Breast epithelium (tissue), 4 donors: ENCODE measurements at regions not wholly inside any gene's neighbourhood (a gene's known extent, or its start where the extent isn't known, plus 50 kb on each side); places are given as distances from the start of the nearest gene placed in this dataset.

Experiments used
- DNase-seq, 2 donors: peaks; one replicate each; pipeline ENCODE4 v3.0.0-alpha.2; 2019; ENCODE audit warnings: low spot score in 2 of 2
- H3K27ac ChIP-seq, 2 donors: fragments of 200-600 bp; sonication (generic) in 1 of 2; one replicate each; pipeline ENCODE4 v1.5.1; 2016 to 2019; ENCODE audit warnings: mild to moderate bottlenecking in 1 of 2
- H3K27me3 ChIP-seq, 2 donors: fragments of 200-600 bp; sonication (generic) in 1 of 2; one replicate each; pipeline versions ENCODE4 v1.5.1 to v1.6.0; 2017 to 2019; ENCODE audit warnings: control low read depth in 1 of 2, mild to moderate bottlenecking in 1 of 2
- H3K36me3 ChIP-seq: fragments of 200-600 bp; one replicate; pipeline ENCODE4 v1.5.1; 2019
- H3K4me1 ChIP-seq, 2 donors: fragments of 200-600 bp; sonication (generic); one replicate each; pipeline ENCODE4 v1.5.1; 2016 to 2019; ENCODE audit warnings: control low read depth in 1 of 2
- H3K4me3 ChIP-seq, 3 donors: fragments of 200-600 bp; sonication (generic); 1 replicate in 2 of 3; 2 replicates in 1 of 3; pipeline ENCODE4 v1.5.1; 2016 to 2019; ENCODE audit warnings: mild to moderate bottlenecking in 3 of 3, moderate library complexity in 2 of 3
- H3K9me3 ChIP-seq, 2 donors: fragments of 200-600 bp; sonication (generic) in 1 of 2; one replicate each; pipeline ENCODE4 v1.5.1; 2016 to 2019; ENCODE audit warnings: control low read depth in 1 of 2
- POLR2A ChIP-seq: fragments of 450-650 bp; IDR thresholded peaks from one replicate; pipeline ENCODE4 v1.6.1; 2016; ENCODE audit warnings: antibody characterized with exemption, mild to moderate bottlenecking, moderate library complexity
- POLR2AphosphoS5 ChIP-seq, 3 donors: sonication (generic); formaldehyde crosslinking; IDR thresholded peaks; one replicate each; pipeline ENCODE4 v1.6.1; 2017; ENCODE audit warnings: antibody characterized with exemption in 3 of 3
- intact Hi-C: fragments of 100-400 bp; cut with DNase I; formaldehyde crosslinking; loops from one replicate; pipeline ENCODE4 v1.15.1; 2023; ENCODE audit warnings: low total_unique reads
- TF ChIP-seq, protein P1 (sequence below), 3 donors: fragments of 450-650 bp; IDR thresholded peaks; one replicate each; pipeline ENCODE4 v1.5.1; 2016 to 2017; ENCODE audit warnings: antibody characterized with exemption in 3 of 3, mild to moderate bottlenecking in 3 of 3, moderate library complexity in 3 of 3

DNA sequence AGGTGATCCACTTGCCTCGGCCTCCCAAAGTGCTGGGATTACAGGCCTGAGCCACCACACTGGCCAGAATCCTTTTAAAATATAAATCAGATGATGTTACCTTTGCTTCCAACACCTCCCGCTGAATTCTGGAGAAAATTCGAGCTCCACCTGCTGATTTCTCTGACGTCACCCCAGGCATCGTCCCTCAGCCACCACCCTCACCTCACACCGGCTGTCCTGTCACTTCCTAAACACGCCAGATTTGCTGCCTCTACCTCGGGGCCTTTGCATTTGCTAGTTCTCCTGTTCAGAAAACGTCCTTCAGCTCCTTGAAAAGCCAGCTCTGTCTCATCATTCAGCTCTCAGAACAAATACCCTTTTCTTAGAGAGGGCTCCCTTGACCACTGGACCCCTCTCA, 57.9 kb downstream of the FBXO2 start:
- Histone ChIP-seq H3K4me3 (no peak overlapping the region), H3K4me1 (no peaks in the 10 kb centered on the region), H3K36me3 (no peaks in the 10 kb centered on the region), H3K9me3 (no peaks in the 10 kb centered on the region), H3K27me3 (peaks cover 0 to 14% of the 10 kb centered on the region in 2 donors), H3K27ac (no peak overlapping the region)
- TF ChIP-seq, protein P1, sequence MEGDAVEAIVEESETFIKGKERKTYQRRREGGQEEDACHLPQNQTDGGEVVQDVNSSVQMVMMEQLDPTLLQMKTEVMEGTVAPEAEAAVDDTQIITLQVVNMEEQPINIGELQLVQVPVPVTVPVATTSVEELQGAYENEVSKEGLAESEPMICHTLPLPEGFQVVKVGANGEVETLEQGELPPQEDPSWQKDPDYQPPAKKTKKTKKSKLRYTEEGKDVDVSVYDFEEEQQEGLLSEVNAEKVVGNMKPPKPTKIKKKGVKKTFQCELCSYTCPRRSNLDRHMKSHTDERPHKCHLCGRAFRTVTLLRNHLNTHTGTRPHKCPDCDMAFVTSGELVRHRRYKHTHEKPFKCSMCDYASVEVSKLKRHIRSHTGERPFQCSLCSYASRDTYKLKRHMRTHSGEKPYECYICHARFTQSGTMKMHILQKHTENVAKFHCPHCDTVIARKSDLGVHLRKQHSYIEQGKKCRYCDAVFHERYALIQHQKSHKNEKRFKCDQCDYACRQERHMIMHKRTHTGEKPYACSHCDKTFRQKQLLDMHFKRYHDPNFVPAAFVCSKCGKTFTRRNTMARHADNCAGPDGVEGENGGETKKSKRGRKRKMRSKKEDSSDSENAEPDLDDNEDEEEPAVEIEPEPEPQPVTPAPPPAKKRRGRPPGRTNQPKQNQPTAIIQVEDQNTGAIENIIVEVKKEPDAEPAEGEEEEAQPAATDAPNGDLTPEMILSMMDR (IDR thresholded peaks at IDR 0.05), result no peak
- TF ChIP-seq POLR2A (no peak), POLR2AphosphoS5 (IDR thresholded peaks at IDR 0.05) (no peak)
- intact Hi-C loops, result loop anchor here (10.0 kb wide), 1 partner anchor 191 kb away; no protein-coding TSS in a partner anchor
- no peak for DNase-seq

DNA sequence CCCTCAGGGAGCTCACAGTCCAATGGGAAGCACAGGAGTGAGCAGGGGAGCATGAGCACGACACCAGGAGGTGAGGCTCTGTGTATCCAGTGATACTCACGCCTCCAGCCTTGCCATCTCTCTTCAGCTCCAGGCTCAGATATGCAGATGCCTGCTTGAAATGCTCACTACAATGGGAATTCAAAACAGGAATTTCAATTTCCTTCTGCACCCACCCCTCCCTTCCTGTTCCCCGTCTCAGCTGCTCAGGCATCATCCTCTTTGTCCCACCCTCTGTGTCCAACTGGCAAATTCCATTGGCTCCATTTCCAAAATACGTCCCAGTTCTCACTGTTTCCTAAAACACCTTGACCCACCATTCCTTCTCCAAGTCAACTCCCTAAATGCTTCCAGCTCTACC, 58.9 kb downstream of the FBXO2 start:
- intact Hi-C loops, result loop anchor here (10.0 kb wide), 1 partner anchor 190 kb away; no protein-coding TSS in a partner anchor
- no peak for DNase-seq

DNA sequence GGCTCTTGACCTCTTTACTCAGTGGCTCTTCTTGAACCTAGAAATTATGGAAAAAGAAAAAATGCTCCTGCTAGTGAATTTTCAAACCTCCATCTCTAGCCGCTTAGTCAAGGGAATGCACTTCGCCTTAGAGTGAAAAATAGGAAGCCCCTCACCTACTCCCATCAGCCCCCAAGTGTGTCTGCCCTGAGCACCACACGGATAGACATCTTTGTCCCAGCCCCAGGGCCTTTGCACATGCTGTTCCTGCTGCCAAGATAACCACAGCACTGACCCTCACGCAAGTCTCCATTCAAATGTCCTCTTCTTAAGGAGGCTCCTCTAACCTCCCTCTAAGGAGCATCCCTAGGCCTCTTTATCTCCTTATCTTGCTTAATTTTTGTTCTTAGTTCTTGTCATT, 59.6 kb downstream of the FBXO2 start:
- Histone ChIP-seq H3K4me3 (no peak overlapping the region), H3K27ac (peak overlapping the region in 1 of 2 donors; percentile 25), H3K36me3 (no peaks in the 10 kb centered on the region), H3K4me1 (no peaks in the 10 kb centered on the region), H3K9me3 (no peaks in the 10 kb centered on the region), H3K27me3 (peaks cover 0 to 14% of the 10 kb centered on the region in 2 donors)
- DNase-seq, result no peak
- TF ChIP-seq POLR2A, result no peak
- no peak for TF ChIP-seq POLR2AphosphoS5 (IDR thresholded peaks at IDR 0.05)
- TF ChIP-seq, protein P1 (IDR thresholded peaks at IDR 0.05), result no peak
- intact Hi-C loops, result loop anchor here (10.0 kb wide), 1 partner anchor 190 kb away; no protein-coding TSS in a partner anchor

More for the DNA sequence above, 58.9 kb downstream of the FBXO2 start:
- Histone ChIP-seq H3K4me1 (no peaks in the 10 kb centered on the region), H3K36me3 (no peaks in the 10 kb centered on the region), H3K27ac (no peak overlapping the region), H3K4me3 (no peak overlapping the region), H3K9me3 (no peaks in the 10 kb centered on the region), H3K27me3 (peaks cover 0 to 14% of the 10 kb centered on the region in 2 donors)
- TF ChIP-seq, protein P1 (IDR thresholded peaks at IDR 0.05), result no peak
- TF ChIP-seq POLR2AphosphoS5 (IDR thresholded peaks at IDR 0.05), result no peak
- no peak for TF ChIP-seq POLR2A

DNA sequence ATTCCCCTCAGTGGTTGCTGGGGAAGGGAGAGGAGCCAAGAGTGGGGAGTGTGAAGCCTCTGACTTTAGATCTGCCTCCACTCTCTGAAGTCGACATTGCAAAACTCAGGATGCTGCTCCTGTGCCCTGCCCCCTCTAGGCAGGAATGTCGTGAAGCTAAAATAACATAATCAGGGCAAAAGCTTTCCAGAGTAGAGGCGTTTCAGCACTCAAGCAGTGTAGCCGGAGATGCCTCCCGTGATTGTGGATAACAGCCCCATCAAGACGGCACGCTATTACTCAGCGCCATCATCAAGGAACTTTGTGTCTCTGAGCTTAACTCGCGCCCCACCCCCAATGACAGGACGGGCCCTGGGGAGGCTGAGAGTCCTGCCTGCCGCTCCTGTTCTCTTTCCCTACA, 60.0 kb downstream of the FBXO2 start:
- intact Hi-C loops, result loop anchor here (10.0 kb wide), 1 partner anchor 189 kb away; no protein-coding TSS in a partner anchor
- peaks cover 0 to 10% of the 10 kb centered on the region in 2 donors for H3K27me3 ChIP-seq
- no peak for DNase-seq

DNA sequence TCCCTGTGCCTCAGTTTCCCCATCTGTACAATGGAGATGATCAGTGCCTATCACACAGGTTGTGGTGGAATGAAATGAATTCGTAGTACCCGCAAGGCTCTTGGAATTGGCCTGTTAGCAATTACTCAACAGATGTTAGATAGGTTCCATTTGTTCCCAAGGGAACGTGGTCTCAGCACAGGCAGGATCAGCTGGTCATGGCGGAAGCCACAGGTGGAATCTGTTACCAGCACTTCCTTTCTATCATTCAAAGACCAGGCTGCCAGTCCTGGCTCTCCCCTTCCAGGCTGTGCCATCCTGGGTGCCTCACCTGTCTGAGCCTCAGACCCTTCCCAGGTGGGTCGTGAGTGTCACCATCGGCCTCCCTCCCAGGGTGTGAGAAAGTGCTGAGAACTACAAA, 61.5 kb downstream of the FBXO2 start:
- no peak for DNase-seq
- H3K27me3 ChIP-seq, result peaks cover 0 to 8% of the 10 kb centered on the region in 2 donors
- H3K9me3 ChIP-seq, result no peaks in the 10 kb centered on the region
- H3K4me3 ChIP-seq, result no peak overlapping the region
- no peak overlapping the region for H3K27ac ChIP-seq
- intact Hi-C loops, result loop anchor here (10.0 kb wide), 1 partner anchor 188 kb away; no protein-coding TSS in a partner anchor
- H3K36me3 ChIP-seq, result no peaks in the 10 kb centered on the region
- TF ChIP-seq POLR2AphosphoS5 (IDR thresholded peaks at IDR 0.05) (no peak), POLR2A (no peak)
- TF ChIP-seq, protein P1 (IDR thresholded peaks at IDR 0.05), result no peak
- H3K4me1 ChIP-seq, result no peaks in the 10 kb centered on the region

More for the DNA sequence above, 60.0 kb downstream of the FBXO2 start:
- Histone ChIP-seq H3K27ac (no peak overlapping the region), H3K9me3 (no peaks in the 10 kb centered on the region), H3K36me3 (no peaks in the 10 kb centered on the region), H3K4me1 (no peaks in the 10 kb centered on the region), H3K4me3 (no peak overlapping the region)
- TF ChIP-seq POLR2A, result no peak
- no peak for TF ChIP-seq POLR2AphosphoS5 (IDR thresholded peaks at IDR 0.05)
- TF ChIP-seq, protein P1 (IDR thresholded peaks at IDR 0.05), result no peak
